ENCODE measurements at regions not wholly inside any gene's neighbourhood (a gene's known extent, or its start where the extent isn't known, plus 50 kb on each side); places are given as distances from the start of the nearest gene placed in this dataset.

- DNase-seq, result no peak
- intact Hi-C loops (cut with DNase I; ENCODE audit: low total_unique reads), result no loop called here
- H3K27ac ChIP-seq, result no peak overlapping the region
- H3K36me3 ChIP-seq, result no peaks in the 10 kb centered on the region
- H3K4me3 ChIP-seq, result no peak overlapping the region
- no peak for TF ChIP-seq POLR2A (IDR thresholded peaks at IDR 0.05)
- TF ChIP-seq, protein P1, sequence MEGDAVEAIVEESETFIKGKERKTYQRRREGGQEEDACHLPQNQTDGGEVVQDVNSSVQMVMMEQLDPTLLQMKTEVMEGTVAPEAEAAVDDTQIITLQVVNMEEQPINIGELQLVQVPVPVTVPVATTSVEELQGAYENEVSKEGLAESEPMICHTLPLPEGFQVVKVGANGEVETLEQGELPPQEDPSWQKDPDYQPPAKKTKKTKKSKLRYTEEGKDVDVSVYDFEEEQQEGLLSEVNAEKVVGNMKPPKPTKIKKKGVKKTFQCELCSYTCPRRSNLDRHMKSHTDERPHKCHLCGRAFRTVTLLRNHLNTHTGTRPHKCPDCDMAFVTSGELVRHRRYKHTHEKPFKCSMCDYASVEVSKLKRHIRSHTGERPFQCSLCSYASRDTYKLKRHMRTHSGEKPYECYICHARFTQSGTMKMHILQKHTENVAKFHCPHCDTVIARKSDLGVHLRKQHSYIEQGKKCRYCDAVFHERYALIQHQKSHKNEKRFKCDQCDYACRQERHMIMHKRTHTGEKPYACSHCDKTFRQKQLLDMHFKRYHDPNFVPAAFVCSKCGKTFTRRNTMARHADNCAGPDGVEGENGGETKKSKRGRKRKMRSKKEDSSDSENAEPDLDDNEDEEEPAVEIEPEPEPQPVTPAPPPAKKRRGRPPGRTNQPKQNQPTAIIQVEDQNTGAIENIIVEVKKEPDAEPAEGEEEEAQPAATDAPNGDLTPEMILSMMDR (IDR thresholded peaks at IDR 0.05), result no peak
- no peaks in the 10 kb centered on the region for H3K27me3 ChIP-seq
- H3K4me1 ChIP-seq, result no peaks in the 10 kb centered on the region
- no peaks in the 10 kb centered on the region for H3K9me3 ChIP-seq
Observed at GRCh38 chr13:104843401-104843800, 1692.1 kb downstream of the EFNB2 start.

- no peak for TF ChIP-seq POLR2A (IDR thresholded peaks at IDR 0.05)
- TF ChIP-seq, protein P1 (IDR thresholded peaks at IDR 0.05), result no peak
- H3K27ac ChIP-seq, result no peak overlapping the region
- H3K4me1 ChIP-seq, result no peaks in the 10 kb centered on the region
- H3K4me3 ChIP-seq, result no peak overlapping the region
- no peaks in the 10 kb centered on the region for H3K9me3 ChIP-seq
- DNase-seq, result no peak
- no peaks in the 10 kb centered on the region for H3K36me3 ChIP-seq
- H3K27me3 ChIP-seq, result no peaks in the 10 kb centered on the region
- intact Hi-C loops (cut with DNase I; ENCODE audit: low total_unique reads), result no loop called here
Observed at GRCh38 chr13:104841110-104841509, 1694.4 kb downstream of the EFNB2 start.

DNA sequence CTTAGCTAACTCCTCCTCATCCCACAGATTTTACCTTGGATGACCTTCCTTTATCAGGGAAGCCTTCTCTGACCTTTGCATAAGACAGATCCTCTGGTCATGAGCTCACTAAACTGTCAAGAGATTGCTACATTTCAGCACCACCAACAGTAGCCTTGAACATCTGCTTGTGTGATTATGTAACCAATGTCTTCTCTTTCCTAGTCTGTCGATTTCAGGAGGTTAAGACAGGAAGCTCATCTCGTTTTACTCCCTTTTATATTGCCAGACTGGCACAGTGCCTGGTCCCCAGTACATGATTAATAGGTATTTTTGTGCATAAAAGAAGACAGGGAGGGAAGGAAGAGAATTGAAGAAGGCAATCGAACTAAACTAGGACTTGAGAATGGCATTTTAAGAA lies 1697.7 kb downstream of the EFNB2 start:
- no peak for DNase-seq
- TF ChIP-seq POLR2A (IDR thresholded peaks at IDR 0.05), result no peak
- TF ChIP-seq, protein P1 (IDR thresholded peaks at IDR 0.05), result no peak
- H3K9me3 ChIP-seq, result no peaks in the 10 kb centered on the region
- no peak overlapping the region for H3K4me3 ChIP-seq
- H3K4me1 ChIP-seq, result no peaks in the 10 kb centered on the region
- H3K27me3 ChIP-seq, result no peaks in the 10 kb centered on the region
- H3K27ac ChIP-seq, result no peak overlapping the region
- H3K36me3 ChIP-seq, result no peaks in the 10 kb centered on the region
- intact Hi-C loops (cut with DNase I; ENCODE audit: low total_unique reads), result no loop called here

DNA sequence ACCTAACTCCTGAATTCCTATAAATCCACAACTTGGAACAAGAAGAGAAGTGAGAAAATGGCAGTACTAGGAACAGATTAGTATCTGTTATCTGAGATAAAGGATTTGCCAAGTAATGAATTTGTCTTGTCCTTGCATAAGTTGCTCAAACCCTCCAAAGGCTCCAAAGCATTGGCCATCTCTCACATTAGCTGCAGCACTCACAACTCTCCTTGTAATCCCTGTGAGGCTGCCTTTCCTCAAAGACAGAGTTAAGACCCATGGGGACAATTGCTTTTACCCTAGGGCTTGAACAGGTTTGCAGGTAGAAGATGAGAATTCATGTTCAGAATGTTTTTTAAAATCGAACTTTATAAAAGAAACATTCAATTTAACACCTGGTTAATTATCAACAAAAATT lies 1702.2 kb downstream of the EFNB2 start:
- Histone ChIP-seq H3K4me1 (no peaks in the 10 kb centered on the region), H3K27me3 (no peaks in the 10 kb centered on the region), H3K36me3 (no peaks in the 10 kb centered on the region), H3K9me3 (no peaks in the 10 kb centered on the region), H3K27ac (no peak overlapping the region), H3K4me3 (no peak overlapping the region)
- intact Hi-C loops (cut with DNase I; ENCODE audit: low total_unique reads), result no loop called here
- no peak for DNase-seq
- no peak for TF ChIP-seq POLR2A (IDR thresholded peaks at IDR 0.05)
- TF ChIP-seq, protein P1 (IDR thresholded peaks at IDR 0.05), result no peak

GRCh38 chr13:104832231-104832630 lies 1703.2 kb downstream of the EFNB2 start:
- no peak for DNase-seq
- Histone ChIP-seq H3K27ac (no peak overlapping the region), H3K9me3 (no peaks in the 10 kb centered on the region), H3K27me3 (no peaks in the 10 kb centered on the region), H3K4me1 (no peaks in the 10 kb centered on the region), H3K36me3 (no peaks in the 10 kb centered on the region), H3K4me3 (no peak overlapping the region)
- TF ChIP-seq, protein P1 (IDR thresholded peaks at IDR 0.05), result no peak
- TF ChIP-seq POLR2A (IDR thresholded peaks at IDR 0.05), result no peak
- intact Hi-C loops (cut with DNase I; ENCODE audit: low total_unique reads), result no loop called here
